Left lung (tissue), 4 donors: ENCODE measurements at regions not wholly inside any gene's neighbourhood (a gene's known extent, or its start where the extent isn't known, plus 50 kb on each side); places are given as distances from the start of the nearest gene placed in this dataset.
A peak's percentile ranks its signal among the peaks of the same experiment; 100 is the strongest.

Experiments used
- ATAC-seq: fragments of 200-7000 bp; cut with Tn5 transposase; one replicate; pipeline ENCODE4 v1.9.1; 2020; ENCODE audit warnings: moderate library complexity
- DNase-seq, 4 donors: peaks; one replicate each; pipeline ENCODE4 v3.0.0-alpha.2; 2013 to 2020
- H3K27ac ChIP-seq, 2 donors: fragments of 200-600 bp; sonication (generic) in 1 of 2; one replicate each; pipeline versions ENCODE4 v1.5.0 to v1.8.0; 2020 to 2021
- H3K27me3 ChIP-seq, 2 donors: fragments of 200-600 bp; sonication (generic) in 1 of 2; one replicate each; pipeline versions ENCODE4 v1.5.0 to v1.8.0; 2020 to 2021
- H3K36me3 ChIP-seq, 2 donors: fragments of 200-600 bp; sonication (generic) in 1 of 2; one replicate each; pipeline versions ENCODE4 v1.5.0 to v1.8.0; 2020 to 2021
- H3K4me1 ChIP-seq, 2 donors: fragments of 200-600 bp; one replicate each; pipeline ENCODE4 v1.8.0; 2021
- H3K4me3 ChIP-seq, 2 donors: fragments of 200-600 bp; sonication (generic) in 1 of 2; one replicate each; pipeline versions ENCODE4 v1.5.0 to v1.8.0; 2020 to 2021; ENCODE audit warnings: mild to moderate bottlenecking in 1 of 2
- H3K9me3 ChIP-seq, 2 donors: fragments of 200-600 bp; sonication (generic) in 1 of 2; one replicate each; pipeline versions ENCODE4 v1.5.0 to v1.8.0; 2020 to 2021
- intact Hi-C, 2 donors: fragments of 100-400 bp; cut with DNase I; formaldehyde crosslinking; loops; one replicate each; pipeline versions ENCODE4 v1.11.2 to v1.14.2; 2022
- TF ChIP-seq, protein P1 (sequence below), 2 donors: fragments of 200-600 bp; sonication (generic) in 1 of 2; IDR thresholded peaks; one replicate each; pipeline versions ENCODE4 v1.5.0 to v1.8.0; 2021; ENCODE audit warnings: antibody characterized with exemption in 2 of 2
- donor health status: DM: no; HTN: yes; CAD: no.
- donor health status: DM: no; HTN: no; CAD: no.

DNA sequence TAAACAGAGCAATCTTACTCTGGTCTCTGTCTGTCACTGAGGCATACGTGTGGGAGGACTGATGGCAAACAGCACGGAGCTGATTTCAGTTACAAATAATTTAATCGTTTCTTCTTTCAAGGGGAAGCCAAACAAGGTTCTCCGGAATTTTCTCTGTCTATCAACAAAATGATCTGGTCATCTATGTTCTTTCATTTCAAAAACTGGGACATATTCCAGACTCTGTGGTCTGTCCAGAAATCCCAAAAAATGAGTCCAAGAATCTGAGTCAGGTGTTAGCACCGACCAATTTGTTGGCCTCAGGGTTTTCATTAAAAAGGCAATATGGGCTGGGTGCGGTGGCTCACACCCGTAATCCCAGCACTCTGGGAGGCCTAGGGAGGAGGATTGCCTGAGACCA, 69.9 kb upstream of the ZNF608 start:
- DNase-seq (no peak), ATAC-seq (no peak)
- no peak overlapping the region for H3K27ac ChIP-seq
- no peaks in the 10 kb centered on the region for H3K36me3 ChIP-seq
- no peaks in the 10 kb centered on the region for H3K9me3 ChIP-seq
- H3K27me3 ChIP-seq, result no peaks in the 10 kb centered on the region
- no peaks in the 10 kb centered on the region for H3K4me1 ChIP-seq
- intact Hi-C loops, result no loop called here
- TF ChIP-seq, protein P1, sequence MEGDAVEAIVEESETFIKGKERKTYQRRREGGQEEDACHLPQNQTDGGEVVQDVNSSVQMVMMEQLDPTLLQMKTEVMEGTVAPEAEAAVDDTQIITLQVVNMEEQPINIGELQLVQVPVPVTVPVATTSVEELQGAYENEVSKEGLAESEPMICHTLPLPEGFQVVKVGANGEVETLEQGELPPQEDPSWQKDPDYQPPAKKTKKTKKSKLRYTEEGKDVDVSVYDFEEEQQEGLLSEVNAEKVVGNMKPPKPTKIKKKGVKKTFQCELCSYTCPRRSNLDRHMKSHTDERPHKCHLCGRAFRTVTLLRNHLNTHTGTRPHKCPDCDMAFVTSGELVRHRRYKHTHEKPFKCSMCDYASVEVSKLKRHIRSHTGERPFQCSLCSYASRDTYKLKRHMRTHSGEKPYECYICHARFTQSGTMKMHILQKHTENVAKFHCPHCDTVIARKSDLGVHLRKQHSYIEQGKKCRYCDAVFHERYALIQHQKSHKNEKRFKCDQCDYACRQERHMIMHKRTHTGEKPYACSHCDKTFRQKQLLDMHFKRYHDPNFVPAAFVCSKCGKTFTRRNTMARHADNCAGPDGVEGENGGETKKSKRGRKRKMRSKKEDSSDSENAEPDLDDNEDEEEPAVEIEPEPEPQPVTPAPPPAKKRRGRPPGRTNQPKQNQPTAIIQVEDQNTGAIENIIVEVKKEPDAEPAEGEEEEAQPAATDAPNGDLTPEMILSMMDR (IDR thresholded peaks at IDR 0.05), result no peak
- no peak overlapping the region for H3K4me3 ChIP-seq

DNA sequence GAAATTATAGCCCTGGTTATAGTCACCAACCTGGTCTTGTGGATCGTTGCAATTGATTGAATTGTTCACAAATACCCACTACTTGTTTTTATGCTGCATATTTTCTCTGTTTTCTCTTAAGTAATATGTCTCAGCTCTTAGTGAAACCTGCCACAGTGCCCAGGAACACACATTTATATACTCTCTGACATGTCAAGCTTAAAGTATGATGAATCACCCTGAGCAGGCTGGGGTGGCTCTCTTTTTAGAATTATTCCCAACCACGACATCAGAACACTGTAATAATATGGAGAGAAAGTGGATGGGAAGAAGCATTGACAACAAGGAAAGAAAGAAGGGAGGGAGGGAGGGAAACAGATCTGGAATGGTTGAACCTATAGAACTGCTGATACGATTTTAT, 72.8 kb upstream of the ZNF608 start:
- intact Hi-C loops, result no loop called here
- DNase-seq, result no peak
- Histone ChIP-seq H3K4me3 (no peak overlapping the region), H3K4me1 (no peaks in the 10 kb centered on the region), H3K36me3 (no peaks in the 10 kb centered on the region), H3K9me3 (no peaks in the 10 kb centered on the region), H3K27ac (no peak overlapping the region), H3K27me3 (no peaks in the 10 kb centered on the region)
- TF ChIP-seq, protein P1 (IDR thresholded peaks at IDR 0.05), result no peak
- ATAC-seq, result no peak

DNA sequence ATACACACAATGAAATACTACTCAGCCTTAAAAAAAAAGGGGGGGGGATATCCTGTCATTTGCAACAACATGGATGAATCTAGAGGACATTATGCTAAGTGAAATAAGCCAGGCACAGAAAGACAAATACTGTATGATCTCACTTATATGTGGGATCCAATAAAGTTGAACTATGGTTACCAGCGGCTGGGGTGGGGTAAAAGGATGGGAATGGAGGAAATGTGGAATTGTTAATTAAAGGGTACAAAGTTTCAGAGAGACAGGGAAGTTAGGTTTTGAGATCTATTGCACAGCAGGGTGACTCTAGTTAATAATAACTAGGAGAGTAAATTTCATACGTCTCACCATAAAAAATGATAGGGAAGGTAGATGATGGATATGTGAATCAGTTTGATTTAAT, 76.2 kb upstream of the ZNF608 start:
- intact Hi-C loops, result no loop called here
- ATAC-seq (no peak), DNase-seq (no peak)

DNA sequence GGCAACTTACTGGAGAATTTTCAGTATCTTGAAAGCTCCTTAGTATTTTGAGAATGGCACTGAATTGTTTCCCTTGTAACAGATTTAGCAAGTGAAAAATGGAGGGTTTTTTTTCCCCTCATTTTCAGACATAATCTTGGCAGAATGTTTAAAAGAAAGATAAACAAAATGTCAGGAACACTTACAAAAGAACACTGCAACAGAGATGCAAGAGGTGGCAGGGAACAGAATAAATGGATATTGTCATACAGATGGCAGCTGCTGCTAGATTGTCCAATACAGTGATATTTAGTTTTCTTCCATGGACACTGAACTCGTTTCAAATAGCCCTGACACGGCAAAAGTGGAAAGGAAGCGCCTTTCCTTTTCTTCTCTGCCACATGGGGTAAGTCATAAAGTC, 76.9 kb upstream of the ZNF608 start:
- intact Hi-C loops, result no loop called here
- peak in 2 of 4 donors; percentile 31 to 48 for DNase-seq
- TF ChIP-seq, protein P1 (IDR thresholded peaks at IDR 0.05), result no peak
- H3K27ac ChIP-seq, result no peak overlapping the region
- H3K27me3 ChIP-seq, result no peaks in the 10 kb centered on the region
- H3K9me3 ChIP-seq, result no peaks in the 10 kb centered on the region
- no peak overlapping the region for H3K4me3 ChIP-seq
- H3K36me3 ChIP-seq, result no peaks in the 10 kb centered on the region
- ATAC-seq, result no peak
- peaks cover 0 to 14% of the 10 kb centered on the region in 2 donors for H3K4me1 ChIP-seq

More for the DNA sequence above, 76.2 kb upstream of the ZNF608 start:
- peaks cover 0 to 14% of the 10 kb centered on the region in 2 donors for H3K4me1 ChIP-seq
- no peak overlapping the region for H3K27ac ChIP-seq
- TF ChIP-seq, protein P1 (IDR thresholded peaks at IDR 0.05), result no peak
- H3K4me3 ChIP-seq, result no peak overlapping the region
- H3K9me3 ChIP-seq, result no peaks in the 10 kb centered on the region
- no peaks in the 10 kb centered on the region for H3K36me3 ChIP-seq
- H3K27me3 ChIP-seq, result no peaks in the 10 kb centered on the region

DNA sequence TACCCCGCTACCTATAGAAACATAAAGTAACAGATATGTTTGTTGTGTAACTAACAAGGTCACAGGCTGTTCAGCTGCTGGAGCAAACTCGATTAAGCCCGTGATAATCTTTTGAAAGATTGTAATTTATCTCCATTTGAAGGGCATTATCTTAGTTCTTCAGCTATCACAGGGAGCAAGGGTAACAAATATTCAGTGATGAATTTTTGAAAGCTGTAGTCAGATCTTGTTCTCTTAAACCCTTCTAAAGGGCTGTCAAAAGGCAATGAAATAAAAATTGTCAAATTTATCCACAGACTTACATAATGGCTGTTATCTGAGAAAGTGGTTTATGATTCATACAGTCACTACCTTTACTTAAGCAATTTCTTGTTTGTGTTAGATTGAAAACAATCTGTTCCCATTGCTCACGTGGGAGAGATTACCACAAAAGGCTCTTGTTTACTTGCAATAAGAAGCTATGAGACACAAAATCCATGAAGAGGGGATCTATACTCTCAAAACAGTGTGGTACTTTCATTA, 78.3 kb upstream of the ZNF608 start:
- Histone ChIP-seq H3K4me3 (no peak overlapping the region), H3K27me3 (no peaks in the 10 kb centered on the region), H3K4me1 (peaks cover 0 to 14% of the 10 kb centered on the region in 2 donors), H3K9me3 (no peaks in the 10 kb centered on the region), H3K36me3 (no peaks in the 10 kb centered on the region), H3K27ac (no peak overlapping the region)
- TF ChIP-seq, protein P1 (IDR thresholded peaks at IDR 0.05), result no peak
- DNase-seq (no peak), ATAC-seq (peak; percentile 45)
- intact Hi-C loops, result no loop called here
